Stimulated activated CD4-positive, alpha-beta T cell treated with anti-CD3 and anti-CD28 coated beads, TNF-alpha, amount 100 ng/mL, for 48 hours (primary cell): ENCODE measurements at regions not wholly inside any gene's neighbourhood (a gene's known extent, or its start where the extent isn't known, plus 50 kb on each side); places are given as distances from the start of the nearest gene placed in this dataset.

Experiments used
- DNase-seq, 3 donors: peaks; one replicate each; pipeline ENCODE4 v3.0.0-alpha.2; 2020; ENCODE audit warnings: low read depth in 3 of 3

DNA sequence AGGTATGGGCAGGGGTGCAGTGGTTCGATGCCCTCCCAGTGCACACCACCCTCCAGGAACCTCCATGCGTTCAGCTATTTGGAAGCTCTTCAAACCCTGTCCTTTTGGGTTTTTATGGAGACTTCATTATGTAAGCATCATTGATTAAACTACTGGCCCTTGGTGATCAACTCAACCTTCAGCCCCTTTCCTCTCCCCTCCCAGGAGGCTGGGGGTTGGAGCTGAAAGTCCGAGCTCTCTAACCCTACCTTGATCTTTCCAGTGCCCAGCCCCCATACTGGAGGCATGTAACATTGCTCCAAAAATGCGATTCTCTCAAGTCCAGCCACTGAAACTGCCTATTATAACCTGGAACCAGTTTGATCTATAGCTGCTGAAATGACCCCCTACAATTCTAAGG is 188.1 kb downstream of the IPO8 start:
- no peak for DNase-seq

DNA sequence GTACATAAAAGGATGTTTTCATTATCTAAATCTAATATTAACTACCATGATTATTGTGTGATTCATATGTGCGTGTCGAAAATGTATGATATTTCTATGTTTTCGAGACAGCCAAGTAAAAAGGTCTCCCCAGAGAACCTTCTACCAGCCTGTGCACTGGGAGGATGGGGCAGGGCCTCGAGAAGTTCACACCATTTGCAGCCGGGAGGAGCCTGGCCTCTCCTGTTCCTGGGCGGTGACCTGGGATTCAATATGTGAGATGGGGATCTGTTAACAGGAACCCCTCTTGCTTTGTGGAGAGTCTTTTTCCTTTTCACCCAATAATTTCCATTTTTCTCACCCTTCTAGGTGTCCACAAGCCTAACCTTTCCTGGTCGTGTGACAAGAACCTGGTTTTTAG is 189.3 kb downstream of the IPO8 start:
- no peak for DNase-seq

DNA sequence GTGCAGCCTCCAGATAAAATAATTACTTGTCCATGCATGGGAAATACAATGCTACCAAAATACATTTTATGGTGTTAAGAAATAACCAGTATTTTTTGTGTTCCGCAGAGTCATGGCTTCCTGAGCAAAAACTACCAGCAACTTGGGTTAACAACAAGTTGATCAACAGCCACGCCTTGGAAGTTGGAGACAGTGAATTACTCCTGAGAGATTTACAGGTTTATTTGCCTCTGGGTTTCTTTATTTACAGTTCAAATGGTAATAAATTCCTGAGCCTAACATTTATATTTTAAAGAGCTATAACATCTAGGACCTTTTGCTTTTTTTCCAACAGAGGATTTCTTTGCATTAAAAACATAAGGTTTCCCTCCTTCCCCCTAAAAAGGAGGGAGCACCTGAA is 194.0 kb downstream of the IPO8 start:
- DNase-seq, result no peak

DNA sequence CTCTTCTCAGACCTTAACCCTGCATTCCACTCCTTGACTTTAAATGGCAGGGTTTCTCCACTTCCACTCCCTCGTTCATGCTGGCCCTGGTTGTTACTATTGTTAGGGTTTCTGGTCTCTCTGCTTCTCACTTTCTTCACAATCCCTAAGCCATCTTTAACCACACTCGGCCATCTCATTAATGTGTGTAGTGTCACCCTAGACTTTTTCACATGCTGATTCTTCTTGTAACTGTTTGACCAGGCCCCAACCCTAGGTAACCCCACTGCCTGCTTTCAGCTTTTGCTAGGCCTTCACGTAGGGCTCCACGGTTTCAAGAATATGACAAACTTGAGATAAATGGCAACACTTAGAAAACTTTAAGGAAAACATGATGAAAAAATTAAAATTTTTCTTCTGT is 195.1 kb downstream of the IPO8 start:
- DNase-seq, result no peak

DNA sequence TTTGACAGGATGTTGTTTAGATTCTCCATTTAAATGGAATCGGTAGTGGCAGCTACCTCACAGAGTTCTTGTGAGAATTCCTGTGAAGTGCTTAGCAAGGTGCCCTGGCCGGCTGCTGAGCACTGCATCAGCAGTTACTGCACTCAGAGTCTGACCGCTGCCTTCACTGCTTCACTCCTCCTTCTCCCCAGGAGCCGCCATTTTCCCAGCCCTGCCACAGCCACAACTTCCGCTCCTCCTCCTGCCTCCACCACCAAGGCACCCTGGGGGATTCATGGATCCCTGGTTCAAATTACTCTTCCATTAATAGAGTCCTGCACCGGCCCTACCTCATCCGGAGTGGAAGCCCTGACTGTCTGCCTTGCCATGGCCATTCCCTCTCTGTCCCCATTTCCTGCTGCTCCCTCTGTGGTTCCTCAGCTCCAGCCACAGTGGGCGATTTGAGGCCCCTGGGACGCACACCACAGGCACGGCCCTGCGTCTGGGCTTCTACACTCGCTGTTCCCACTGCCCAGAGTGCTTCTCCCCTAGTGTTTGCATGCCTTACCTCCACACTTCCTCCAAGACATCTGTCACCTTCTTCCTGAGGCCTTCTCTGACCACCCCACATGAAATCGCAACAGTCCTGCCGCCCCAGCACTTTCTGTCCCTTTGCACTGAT is 210.3 kb downstream of the IPO8 start:
- DNase-seq, result no peak

DNA sequence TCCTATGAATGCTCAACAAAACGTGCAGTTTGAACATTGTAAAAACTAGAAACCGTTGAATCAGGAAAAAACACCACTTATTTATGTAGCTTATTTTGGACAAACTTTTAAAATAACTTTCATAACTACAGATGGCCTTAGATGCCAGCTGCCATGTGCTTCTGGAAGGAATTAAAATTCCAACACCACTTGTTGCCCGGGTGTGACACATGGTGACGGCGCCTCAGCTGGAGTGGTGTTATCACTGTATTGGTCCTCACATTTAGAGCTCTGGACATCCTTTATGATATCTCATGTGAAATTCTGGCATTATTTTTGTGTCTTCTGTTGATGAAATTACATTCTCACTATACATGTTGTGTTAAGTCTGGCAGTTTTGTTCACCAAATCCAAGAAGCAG is 211.0 kb downstream of the IPO8 start:
- no peak for DNase-seq

DNA sequence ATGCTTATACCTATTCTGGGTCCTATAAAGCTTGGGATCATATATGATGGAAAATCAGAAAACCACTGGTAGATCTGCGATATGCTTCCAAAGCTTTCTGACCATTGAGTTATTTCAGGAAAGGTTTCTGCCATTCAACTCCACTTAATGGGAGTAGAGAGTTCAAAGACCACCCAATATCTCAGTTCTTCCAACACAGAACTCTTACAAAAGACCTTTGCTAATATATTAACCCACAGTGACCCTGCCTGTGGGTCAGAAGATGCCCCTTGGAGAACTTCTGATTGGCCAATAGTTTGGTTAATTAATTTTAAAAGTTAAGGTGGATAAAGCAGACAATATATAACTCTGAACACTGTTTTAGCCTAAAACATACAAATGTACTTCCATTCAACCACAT is 213.0 kb downstream of the IPO8 start:
- no peak for DNase-seq

DNA sequence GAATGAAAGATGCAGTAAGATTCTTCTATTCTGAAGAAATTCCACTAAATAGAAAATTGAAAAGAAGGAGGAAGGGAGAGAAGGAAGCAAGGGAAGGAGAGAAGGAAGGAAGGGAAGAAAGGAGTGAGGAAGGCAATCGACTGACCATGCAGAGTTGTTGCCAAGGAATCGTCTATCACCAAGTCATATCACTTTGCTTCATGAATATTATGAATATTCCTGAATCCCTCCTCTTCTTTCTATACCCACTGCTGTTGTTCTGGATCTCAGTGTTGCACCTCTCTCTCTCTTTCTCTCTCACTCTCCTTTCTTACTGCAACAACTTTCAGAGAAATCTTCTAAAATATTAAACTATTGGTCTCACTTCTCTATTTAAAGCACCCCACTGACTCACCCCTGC is 222.4 kb downstream of the IPO8 start:
- DNase-seq, result no peak

DNA sequence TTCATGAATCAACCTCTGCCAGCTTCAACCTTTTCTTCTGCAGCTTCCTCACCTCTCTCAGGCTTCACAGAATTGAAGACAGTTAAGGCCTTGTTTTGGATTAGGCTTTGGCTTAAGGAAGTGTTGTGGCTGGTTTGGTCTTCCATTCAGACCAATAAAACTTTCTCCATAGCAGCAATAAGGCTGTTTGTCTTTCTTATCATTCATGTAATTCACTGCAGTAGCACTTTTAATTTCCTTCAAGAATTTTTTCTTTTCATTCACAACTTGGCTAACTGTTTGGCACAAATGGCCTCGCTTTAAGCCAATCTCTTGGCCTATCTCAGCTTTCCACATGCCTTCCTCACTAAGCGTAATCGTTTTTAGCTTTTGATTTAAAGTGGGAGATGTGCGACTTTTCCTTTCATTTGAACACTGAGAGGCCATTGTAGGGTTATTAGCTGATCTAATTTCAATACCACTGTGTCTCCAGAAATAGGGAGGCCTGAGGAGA is 229.5 kb downstream of the IPO8 start:
- DNase-seq, result no peak

DNA sequence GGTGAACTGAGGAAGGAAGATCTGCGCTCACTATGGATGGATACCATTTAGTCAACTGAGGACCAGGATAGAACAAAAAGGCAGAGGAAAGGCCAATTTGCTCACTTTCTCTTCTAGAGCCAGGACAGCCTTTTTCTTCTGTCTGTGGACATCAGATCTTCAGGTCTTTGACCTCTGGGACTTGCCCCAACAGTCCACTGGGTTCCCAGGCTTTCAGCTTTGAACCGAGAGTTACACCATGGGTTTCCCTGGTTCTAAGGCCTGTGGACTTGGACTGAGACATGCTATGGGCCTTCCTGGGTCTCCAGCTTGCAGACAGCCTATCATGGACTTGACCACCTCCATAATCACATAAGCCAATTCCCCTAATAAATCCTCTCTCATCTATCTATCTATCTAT is 232.0 kb downstream of the IPO8 start:
- no peak for DNase-seq

DNA sequence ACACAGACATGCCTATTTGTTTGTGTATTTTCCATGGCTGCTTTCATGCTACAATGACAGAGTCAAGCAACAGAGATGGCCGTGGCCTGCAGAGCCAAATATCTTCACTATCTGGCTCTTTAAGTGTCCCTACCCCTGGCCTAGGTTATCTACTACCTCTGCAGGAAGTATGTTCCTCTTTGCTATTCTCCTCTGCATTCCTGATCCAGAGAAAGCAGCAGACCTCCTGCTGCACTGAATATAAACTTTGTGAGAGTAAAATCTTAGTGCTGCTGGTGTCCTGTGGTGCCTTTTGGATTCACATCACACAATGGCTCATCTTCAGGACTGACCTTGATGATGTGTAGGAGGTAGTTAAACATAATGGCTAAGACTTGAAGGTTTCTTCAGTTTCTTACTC is 233.4 kb downstream of the IPO8 start:
- DNase-seq, result no peak

DNA sequence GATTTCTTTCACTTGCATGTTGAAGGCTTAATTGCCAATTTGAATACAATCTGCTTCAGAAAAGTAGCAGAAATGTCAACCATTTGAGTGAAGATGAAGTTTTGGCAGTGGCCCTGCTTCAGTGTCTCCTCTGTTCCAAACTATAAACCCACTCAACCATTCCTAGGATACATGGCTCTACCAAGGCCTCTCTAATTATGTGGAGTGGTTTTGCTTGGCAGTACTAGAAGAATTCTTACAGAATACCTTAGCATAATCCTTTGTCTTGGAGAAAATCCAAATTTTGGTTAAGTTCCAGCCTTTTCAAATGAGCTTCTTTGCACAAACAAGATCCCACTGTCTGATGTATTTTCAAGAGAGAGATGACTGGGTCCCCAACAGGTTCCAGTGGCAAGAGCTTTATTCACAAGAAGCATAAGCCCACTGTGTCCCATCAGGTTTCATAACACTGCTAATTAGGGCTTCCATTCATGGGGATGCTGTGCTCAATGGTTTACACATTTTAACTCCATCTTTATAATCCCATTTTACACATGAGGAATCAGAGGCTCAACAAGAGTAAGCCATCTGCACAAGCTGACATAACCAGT is 234.5 kb downstream of the IPO8 start:
- no peak for DNase-seq

DNA sequence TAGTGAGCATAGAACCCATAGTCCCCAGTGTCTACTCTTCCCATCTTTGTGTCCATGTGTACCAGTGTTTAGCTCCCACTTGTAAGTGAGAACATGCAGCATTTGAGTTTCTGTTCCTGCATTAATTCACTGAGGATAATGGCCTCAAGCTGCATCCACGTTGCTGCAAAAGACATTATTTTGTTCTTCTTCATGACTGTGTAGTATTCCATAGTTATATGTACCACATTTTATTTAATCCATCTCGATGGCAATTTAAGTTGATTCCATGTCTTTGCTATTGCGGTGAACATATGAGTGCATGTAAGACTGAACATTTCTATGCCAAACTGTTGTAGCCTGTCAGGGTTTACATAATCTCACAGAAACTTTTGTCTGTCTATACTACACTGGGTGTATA is 237.2 kb downstream of the IPO8 start:
- DNase-seq, result no peak

DNA sequence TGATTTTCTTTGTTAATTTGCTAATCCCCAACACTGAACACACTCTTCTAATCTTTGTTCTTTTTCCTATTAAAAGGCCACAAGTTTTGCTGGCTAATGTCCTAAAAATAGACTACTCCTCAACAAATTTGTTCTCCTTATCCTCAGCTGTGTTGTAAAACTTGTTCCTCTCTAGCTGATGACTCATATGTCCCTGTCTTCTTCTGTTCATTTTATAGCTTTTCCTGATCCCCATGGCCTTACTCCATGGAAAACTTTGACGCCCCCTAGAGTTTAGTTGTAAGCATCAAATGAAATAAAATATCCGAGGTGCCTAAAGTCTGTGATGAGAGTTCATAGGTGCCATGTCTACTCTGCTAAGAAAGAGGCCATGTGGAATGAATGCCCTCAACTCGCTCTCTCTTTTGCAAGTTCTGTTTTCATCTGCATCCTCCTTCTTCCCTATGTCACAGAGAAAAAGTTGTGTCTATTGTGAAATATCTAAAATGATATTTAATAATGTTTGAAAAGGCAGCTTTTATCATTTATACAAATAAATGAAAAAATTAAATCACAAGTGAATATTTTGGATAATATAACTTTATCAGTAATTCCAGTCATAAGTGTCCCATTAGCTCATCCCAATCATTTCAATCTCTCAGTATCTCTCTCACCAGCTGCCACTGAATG is 237.9 kb downstream of the IPO8 start:
- no peak for DNase-seq

DNA sequence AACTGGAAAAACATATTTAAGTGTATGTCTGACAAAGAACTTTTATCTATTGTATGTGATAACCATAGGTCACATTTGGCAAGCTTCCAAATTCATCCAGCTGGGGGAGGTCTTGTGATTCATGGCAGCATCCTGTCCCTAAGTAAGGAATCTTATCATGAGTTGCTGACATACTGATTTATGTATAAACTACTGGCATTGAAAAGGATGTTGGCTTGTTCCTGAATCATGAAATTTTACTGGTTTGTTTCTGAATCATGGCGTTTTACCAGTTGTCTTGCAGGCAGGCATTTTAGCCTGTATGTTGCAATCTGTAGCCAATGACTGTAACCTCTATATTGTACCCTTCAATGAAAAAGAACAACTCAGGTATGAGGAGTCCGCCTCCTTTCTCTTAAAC is 244.8 kb downstream of the IPO8 start:
- DNase-seq, result no peak

DNA sequence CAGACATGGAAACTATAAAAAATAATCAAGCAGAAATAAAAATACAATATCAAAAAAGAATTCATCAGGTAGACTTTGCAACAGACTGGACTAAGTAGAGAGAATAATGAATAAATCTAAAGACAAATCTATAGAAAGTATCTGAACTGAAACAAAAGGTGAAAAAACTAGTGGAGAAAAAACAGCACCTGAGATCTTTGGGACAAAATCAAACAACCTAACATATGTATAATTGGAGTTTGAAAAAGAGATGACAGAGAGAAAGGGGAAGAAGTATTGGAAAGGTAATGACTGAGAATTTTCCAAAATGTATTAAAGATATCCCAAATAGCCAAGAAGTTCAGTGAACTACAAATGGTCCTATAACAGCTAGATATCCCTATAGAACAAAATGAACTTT is 245.4 kb downstream of the IPO8 start:
- no peak for DNase-seq

DNA sequence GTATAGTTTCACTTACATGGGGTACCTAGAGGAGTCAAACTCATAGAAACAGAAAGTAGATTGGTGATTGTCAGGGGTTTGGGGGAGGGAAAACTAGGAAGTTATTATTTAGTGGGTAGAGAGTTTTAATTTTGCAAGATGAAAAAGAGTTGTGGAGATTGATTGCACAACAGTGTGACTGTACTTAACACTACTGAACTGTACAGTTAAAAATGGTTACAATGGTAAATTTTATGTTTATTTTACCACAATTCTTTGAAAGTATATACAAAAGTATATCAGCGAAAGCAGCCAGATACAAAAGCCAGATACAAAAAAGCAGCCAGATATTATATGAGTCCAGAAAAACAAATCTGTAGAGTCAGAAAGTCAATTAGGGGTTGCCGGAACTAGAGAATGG is 247.6 kb downstream of the IPO8 start:
- DNase-seq, result no peak

DNA sequence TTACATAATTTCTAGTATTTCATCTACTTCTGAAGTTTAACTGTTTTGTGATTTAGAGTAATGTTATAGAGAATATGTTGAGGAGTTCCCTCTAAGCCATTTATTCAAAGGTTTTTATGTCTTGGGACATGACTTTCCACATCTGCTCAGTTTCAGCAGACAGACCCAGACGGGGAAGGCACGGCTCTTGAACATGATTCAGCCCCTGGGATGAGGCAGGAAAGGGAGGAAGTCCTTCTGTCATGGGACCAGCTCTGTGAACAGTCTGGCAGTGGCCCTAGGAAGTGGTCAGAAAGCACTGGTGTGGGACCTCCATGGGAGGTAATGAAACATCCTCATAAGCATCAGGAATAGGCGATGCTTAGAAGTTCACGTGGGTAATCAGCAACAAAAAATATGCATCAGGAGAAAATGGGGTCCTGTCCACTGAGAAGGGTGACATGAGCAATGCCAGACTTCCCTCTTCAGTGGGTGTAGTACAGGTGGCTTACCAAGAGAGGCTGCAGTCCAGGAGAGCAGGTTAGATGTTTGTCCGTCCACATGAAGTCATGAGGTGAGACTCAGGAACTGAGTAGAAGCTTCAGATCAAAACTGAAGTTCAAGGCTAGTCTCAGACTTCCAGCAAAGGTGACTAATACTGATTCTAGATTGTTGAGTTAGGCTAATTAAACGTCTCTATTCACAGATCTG is 248.5 kb downstream of the IPO8 start:
- DNase-seq, result no peak

DNA sequence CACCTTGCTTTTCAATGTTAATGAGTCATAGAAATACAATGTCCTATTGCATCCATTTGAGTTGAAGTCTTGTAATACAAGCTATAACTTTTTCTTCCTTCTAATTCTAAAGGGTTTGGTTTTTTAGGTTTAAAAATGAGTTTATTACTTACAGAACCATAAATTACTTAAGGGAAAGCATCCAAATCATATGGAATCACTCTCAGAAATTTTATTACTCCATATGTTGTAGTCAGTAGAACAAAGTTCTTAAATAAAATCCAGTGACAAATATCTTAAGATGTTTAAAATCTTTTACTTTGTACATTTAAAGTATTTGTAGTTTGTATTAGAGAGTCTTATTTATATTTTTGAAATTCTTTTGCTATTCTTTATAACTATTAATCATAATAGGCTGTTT is 253.2 kb downstream of the IPO8 start:
- DNase-seq, result no peak

DNA sequence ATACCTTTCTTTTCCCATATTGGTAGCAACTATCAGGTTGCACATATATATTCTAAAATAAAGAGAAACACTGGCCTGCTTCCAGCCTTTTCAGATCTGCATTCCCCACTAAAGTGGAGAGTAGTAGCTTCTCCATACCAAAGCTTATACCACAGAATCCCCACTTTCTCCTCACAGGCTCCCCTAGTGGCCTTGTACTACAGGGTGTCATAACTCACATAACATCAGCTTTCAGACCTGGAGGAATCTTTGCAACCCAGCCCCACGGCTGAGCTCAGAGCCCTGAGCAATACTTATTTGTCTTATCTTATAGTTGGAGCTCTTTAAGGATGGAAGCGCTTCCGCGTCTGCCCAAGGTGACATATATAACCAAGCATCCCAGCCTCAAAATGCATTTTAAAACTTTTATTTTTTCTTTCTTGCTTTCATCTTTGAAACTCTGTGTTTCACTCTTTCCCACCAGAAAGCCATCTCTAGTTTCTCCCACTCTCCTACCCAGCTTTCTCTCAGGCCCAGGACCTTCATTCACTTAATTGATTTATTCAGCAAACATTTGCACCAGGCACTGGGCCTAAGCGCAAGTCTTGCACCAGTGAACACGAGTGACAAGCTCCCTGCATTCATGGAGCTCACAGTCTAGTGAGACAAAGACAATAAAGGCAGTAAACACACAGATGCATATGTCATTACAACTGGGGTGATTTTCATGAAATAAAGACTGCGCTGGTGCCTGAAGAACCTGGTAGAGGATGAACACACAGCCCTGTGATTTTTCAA is 254.7 kb downstream of the IPO8 start:
- DNase-seq, result no peak

DNA sequence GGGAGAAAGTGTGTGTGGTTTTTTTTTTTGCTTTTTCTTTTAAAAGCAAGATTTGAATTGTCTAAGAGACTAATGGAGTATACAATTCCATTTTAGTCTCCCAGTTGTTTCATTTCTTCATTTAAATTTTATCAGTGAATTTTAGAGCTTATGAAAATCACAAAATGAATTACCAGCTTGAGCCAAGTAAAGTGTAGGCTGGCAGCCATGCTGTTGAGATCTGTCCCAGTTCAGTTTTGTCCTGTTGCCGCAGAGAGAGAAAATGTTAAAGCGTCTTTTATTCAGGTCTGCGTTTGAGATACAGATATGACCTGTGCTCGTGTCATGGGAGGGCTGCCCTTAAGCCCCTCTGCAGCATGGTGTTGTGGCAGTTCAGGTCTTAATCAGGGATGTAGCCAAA is 256.5 kb downstream of the IPO8 start:
- no peak for DNase-seq

DNA sequence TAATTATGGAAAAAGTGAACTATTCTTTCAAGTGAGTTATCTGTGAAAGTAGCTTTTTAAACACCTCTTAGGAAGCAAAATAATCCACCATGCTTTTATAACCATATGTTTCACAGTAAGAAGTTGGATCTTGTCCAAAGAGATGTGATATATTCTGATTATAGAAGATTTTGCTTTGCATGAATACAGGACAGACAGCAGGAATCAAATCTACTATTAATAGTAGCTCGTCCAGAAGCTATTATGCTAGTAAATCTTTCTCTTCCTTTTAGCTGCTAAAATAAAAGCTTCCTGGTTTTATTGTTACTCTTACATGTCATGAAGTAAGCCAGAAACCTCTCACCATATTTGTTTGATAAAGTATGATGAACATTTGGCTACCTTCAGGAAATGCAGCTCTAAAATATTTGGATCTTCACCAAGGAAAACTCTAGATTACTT is 257.0 kb downstream of the IPO8 start:
- DNase-seq, result no peak
